ENCODE measurements at regions not wholly inside any gene's neighbourhood (a gene's known extent, or its start where the extent isn't known, plus 50 kb on each side); places are given as distances from the start of the nearest gene placed in this dataset.

- Histone ChIP-seq H3K9me1 (replicated peaks; ENCODE audit: control insufficient read depth, extremely low read depth, insufficient read depth, low read length) (no peaks in the 10 kb centered on the region), H3K4me2 (ENCODE audit: insufficient read depth, low read length) (no peak overlapping the region), H4K20me1 (replicated peaks; ENCODE audit: control insufficient read depth, extremely low read depth, insufficient read depth, low read length) (no peaks in the 10 kb centered on the region), H2AFZ (ENCODE audit: low read depth, low read length) (no peak overlapping the region), H3K27ac (ENCODE audit: insufficient read depth, low read depth, low read length) (no peak overlapping the region), H3K79me2 (ENCODE audit: control insufficient read depth, insufficient read depth, low read length) (no peaks in the 10 kb centered on the region), H3K27me3 (ENCODE audit: control insufficient read depth in 2 of 2, insufficient read depth in 2 of 2, low read length in 2 of 2) (no peaks in the 10 kb centered on the region), H3K9me3 (replicated peaks; ENCODE audit: control insufficient read depth, insufficient read depth, low read length) (no peaks in the 10 kb centered on the region), H3K36me3 (ENCODE audit: control insufficient read depth in 2 of 2, extremely low read depth in 1 of 2, insufficient read depth in 2 of 2, low read length in 2 of 2) (no peaks in the 10 kb centered on the region), H3K4me1 (ENCODE audit: control insufficient read depth, extremely low read depth, insufficient read depth, low read length) (no peaks in the 10 kb centered on the region), H3K4me3 (replicated peaks in 1 of 3; ENCODE audit: insufficient read depth in 1 of 3, low read depth in 1 of 3, low read length in 3 of 3) (no peak overlapping the region), H3K9ac (replicated peaks; ENCODE audit: extremely low read depth, insufficient read depth, low read length) (no peak overlapping the region)
- no TSS peak for BruUV-seq (replicated peaks)
- dilution Hi-C loops (cut with MboI; ENCODE audit: extremely low pct_ligation_motif_present, low sequenced_read_pairs) (no loop called here), intact Hi-C loops (cut with micrococcal nuclease) (no loop called here)
- TF ChIP-seq POLR2AphosphoS5 (IDR thresholded peaks at IDR 0.05; ENCODE audit: insufficient read depth, low read depth, low read length) (no peak), MAX (IDR thresholded peaks at IDR 0.05; ENCODE audit: insufficient read depth, insufficient read length) (no peak), GATA2 (IDR thresholded peaks at IDR 0.05; ENCODE audit: insufficient read depth, insufficient read length, low read depth, low read length) (no peak), JUN (IDR thresholded peaks at IDR 0.05; ENCODE audit: borderline replicate concordance, insufficient read depth, insufficient read length, low read depth) (no peak), POLR2A (IDR thresholded peaks at IDR 0.05; ENCODE audit: low read depth, low read length) (no peak), FOS (IDR thresholded peaks at IDR 0.05; ENCODE audit: borderline replicate concordance, insufficient read depth, low read length) (no peak)
- TF ChIP-seq, protein P1, sequence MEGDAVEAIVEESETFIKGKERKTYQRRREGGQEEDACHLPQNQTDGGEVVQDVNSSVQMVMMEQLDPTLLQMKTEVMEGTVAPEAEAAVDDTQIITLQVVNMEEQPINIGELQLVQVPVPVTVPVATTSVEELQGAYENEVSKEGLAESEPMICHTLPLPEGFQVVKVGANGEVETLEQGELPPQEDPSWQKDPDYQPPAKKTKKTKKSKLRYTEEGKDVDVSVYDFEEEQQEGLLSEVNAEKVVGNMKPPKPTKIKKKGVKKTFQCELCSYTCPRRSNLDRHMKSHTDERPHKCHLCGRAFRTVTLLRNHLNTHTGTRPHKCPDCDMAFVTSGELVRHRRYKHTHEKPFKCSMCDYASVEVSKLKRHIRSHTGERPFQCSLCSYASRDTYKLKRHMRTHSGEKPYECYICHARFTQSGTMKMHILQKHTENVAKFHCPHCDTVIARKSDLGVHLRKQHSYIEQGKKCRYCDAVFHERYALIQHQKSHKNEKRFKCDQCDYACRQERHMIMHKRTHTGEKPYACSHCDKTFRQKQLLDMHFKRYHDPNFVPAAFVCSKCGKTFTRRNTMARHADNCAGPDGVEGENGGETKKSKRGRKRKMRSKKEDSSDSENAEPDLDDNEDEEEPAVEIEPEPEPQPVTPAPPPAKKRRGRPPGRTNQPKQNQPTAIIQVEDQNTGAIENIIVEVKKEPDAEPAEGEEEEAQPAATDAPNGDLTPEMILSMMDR (IDR thresholded peaks at IDR 0.05; ENCODE audit: extremely low read depth in 1 of 2, insufficient read depth in 1 of 2, low read depth in 1 of 2, low read length in 2 of 2), result no peak
- no peak for DNase-seq (ENCODE audit: low read depth, low spot score)
- no peak for FAIRE-seq
- ChIA-PET POLR2A (no interaction called here), CTCF (no interaction called here)
Measured at GRCh38 chr2:195392446-195393336, 264.3 kb upstream of the SLC39A10 start.

Data from endothelial cell of umbilical vein (primary cell).